ENCODE measurements at regions not wholly inside any gene's neighbourhood (a gene's known extent, or its start where the extent isn't known, plus 50 kb on each side); places are given as distances from the start of the nearest gene placed in this dataset.
"Not testable (repeated sequence)": the region's sequence is repeated elsewhere in the genome, so short reads cannot be mapped to it uniquely, and the experiment has no call there.

DNA sequence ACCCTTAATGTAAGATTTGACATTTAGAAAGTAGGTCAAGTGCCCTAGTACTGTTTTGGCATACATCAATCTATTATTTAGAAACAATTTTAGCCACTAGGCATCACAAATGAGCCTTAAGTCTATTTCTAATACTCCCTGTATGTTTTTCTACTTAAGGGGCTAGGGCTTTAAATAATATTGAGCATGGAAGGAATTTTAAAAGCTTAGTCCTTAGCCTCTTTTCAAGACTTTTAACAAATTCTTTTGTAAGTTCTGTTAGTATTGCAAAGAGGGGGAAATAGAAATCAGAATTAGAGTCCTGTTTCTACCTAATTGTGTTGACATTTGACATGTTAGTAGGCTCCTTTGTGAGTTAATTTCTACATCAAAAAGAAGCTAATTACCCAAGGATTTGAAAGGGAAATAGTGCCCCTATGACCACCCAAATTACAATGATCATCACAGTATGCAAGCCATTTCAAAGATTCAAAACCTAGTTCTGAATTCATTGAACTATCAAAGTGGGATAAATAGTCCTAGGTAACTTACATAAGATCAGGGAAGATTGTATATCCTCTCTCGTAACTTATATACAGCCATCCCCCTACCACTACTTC lies 647.8 kb upstream of the ACO1 start:
- in situ Hi-C loops (cut with MboI; ENCODE audit: low pct_unique_long_range_greater_than_20kb in 2 of 9, low sequenced_read_pairs in 9 of 9, unreplicated experiment in 9 of 9): no loop called here
- 0 to 91% (median 89%) methylated on average over 1 of the region's 1 CpG; no CpG with 5 or more reads in 5 of the 10 experiments for WGBS, 10 experiments
- Histone ChIP-seq H3K27ac (no peak overlapping the region), H3K4me3 (no peak overlapping the region), H3K4me1 (replicated peaks in 1 of 2) (no peaks in the 10 kb centered on the region)
- no peak for ATAC-seq (replicated peaks in 6 of 8)

DNA sequence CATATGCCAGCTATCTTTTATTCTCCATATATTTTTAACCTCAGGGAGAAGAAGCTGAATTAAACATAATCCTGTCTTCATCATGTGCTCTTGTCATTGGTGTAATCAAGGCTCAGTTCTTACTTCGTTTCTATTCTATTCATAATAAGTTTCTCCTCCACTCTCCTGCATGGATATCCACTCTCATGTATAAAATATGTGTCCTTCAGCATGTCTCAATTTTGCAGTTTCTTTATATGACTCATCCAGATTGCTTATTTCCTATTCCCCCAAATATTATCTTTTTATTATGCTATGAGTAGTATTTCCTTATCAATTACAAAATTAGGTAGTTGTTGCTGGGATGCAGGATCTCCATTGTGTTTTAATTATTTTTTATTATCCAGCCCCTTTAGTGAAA lies 643.7 kb upstream of the ACO1 start:
- Histone ChIP-seq H3K27ac (no peak overlapping the region), H3K4me1 (replicated peaks in 1 of 2) (no peaks in the 10 kb centered on the region), H3K4me3 (no peak overlapping the region)
- no peak for ATAC-seq (replicated peaks in 6 of 8)
- WGBS, 10 experiments: 0 to 100% (median 48%) methylated on average over 1 of the region's 1 CpG
- in situ Hi-C loops (cut with MboI; ENCODE audit: low pct_unique_long_range_greater_than_20kb in 2 of 9, low sequenced_read_pairs in 9 of 9, unreplicated experiment in 9 of 9): no loop called here

- in situ Hi-C loops (cut with MboI; ENCODE audit: low pct_unique_long_range_greater_than_20kb in 2 of 9, low sequenced_read_pairs in 9 of 9, unreplicated experiment in 9 of 9): no loop called here
- no peak overlapping the region for H3K27ac ChIP-seq
- no peak for ATAC-seq (replicated peaks in 6 of 8)
- no peak overlapping the region for H3K4me3 ChIP-seq
- H3K4me1 ChIP-seq (replicated peaks in 1 of 2): no peaks in the 10 kb centered on the region
- 0 to 100% (median 56%) methylated on average over 1 to 3 of the region's 3 CpGs; no CpG with 5 or more reads in 2 of the 10 experiments for WGBS, 10 experiments
These were observed 639.9 kb upstream of the ACO1 start for GRCh38 chr9:31744589-31744988.

DNA sequence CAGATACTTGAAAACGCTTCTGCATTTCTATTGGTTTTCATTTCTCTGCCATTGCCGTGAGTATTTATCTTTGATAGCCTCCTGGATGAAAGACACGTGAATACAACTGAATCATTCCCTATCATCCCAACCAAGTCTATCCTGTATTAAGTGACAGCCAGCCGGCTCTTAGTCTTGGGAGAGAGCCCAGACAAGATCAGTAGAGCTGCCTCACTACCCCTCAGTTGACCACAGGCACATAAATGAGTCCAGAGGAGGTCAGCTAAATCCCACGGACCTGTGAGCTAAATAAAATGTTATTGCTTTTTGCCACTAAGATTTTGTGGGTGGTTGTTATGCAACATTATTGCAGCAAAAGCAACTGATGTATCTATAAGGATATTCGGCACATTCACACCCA lies 639.0 kb upstream of the ACO1 start:
- 0 to 95% (median 60%) methylated on average over 1 to 6 of the region's 6 CpGs; no CpG with 5 or more reads in 1 of the 10 experiments for WGBS, 10 experiments
- Histone ChIP-seq H3K4me3 (no peak overlapping the region), H3K27ac (no peak overlapping the region), H3K4me1 (replicated peaks in 1 of 2) (no peaks in the 10 kb centered on the region)
- ATAC-seq (replicated peaks in 6 of 8): no peak
- in situ Hi-C loops (cut with MboI; ENCODE audit: low pct_unique_long_range_greater_than_20kb in 2 of 9, low sequenced_read_pairs in 9 of 9, unreplicated experiment in 9 of 9): no loop called here

DNA sequence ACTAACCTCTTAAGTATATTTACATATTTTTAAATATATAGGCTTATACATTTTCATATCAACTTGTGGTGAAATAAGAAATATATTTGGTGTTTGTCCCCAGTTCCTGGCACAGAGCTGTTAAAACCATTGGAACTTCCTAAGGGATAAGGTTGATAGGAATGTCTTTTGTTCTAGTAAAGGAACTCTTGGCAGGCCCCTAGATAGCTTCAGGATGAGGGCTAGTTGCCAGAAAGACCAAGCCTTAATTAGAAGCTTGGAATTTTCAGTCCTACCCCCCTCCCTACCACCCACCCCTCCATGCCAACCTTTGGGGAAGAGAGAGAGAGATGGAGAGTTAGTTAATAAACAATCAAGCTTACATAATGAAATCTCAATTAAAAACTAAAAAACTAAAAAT lies 638.6 kb upstream of the ACO1 start:
- no peak for ATAC-seq (replicated peaks in 6 of 8)
- Histone ChIP-seq H3K4me1 (replicated peaks in 1 of 2) (no peaks in the 10 kb centered on the region), H3K27ac (no peak overlapping the region), H3K4me3 (no peak overlapping the region)
- in situ Hi-C loops (cut with MboI; ENCODE audit: low pct_unique_long_range_greater_than_20kb in 2 of 9, low sequenced_read_pairs in 9 of 9, unreplicated experiment in 9 of 9): no loop called here

GRCh38 chr9:31753756-31754155 lies 630.7 kb upstream of the ACO1 start:
- no peaks in the 10 kb centered on the region for H3K4me1 ChIP-seq (replicated peaks in 1 of 2)
- in situ Hi-C loops (cut with MboI; ENCODE audit: low pct_unique_long_range_greater_than_20kb in 2 of 9, low sequenced_read_pairs in 9 of 9, unreplicated experiment in 9 of 9): no loop called here
- no peak overlapping the region for H3K27ac ChIP-seq
- ATAC-seq (replicated peaks in 6 of 8): no peak
- no peak overlapping the region for H3K4me3 ChIP-seq

GRCh38 chr9:31759703-31760102 lies 624.7 kb upstream of the ACO1 start:
- no peaks in the 10 kb centered on the region for H3K4me1 ChIP-seq (replicated peaks in 1 of 2)
- no peak overlapping the region for H3K4me3 ChIP-seq
- WGBS, 10 experiments: 19 to 100% (median 82%) methylated on average over 1 to 3 of the region's 3 CpGs
- no peak overlapping the region for H3K27ac ChIP-seq
- in situ Hi-C loops (cut with MboI; ENCODE audit: low pct_unique_long_range_greater_than_20kb in 2 of 9, low sequenced_read_pairs in 9 of 9, unreplicated experiment in 9 of 9): no loop called here
- ATAC-seq (replicated peaks in 6 of 8): no peak

- 40 to 94% (median 68%) methylated on average over 2 to 3 of the region's 3 CpGs; no CpG with 5 or more reads in 1 of the 10 experiments for WGBS, 10 experiments
- H3K27ac ChIP-seq; H3K4me3 ChIP-seq; ATAC-seq (replicated peaks in 6 of 8); H3K4me1 ChIP-seq (replicated peaks in 1 of 2); in situ Hi-C loops (cut with MboI; ENCODE audit: low pct_unique_long_range_greater_than_20kb in 2 of 9, low sequenced_read_pairs in 9 of 9, unreplicated experiment in 9 of 9): not testable (repeated sequence)
These were observed 610.4 kb upstream of the ACO1 start for GRCh38 chr9:31774021-31774420.

DNA sequence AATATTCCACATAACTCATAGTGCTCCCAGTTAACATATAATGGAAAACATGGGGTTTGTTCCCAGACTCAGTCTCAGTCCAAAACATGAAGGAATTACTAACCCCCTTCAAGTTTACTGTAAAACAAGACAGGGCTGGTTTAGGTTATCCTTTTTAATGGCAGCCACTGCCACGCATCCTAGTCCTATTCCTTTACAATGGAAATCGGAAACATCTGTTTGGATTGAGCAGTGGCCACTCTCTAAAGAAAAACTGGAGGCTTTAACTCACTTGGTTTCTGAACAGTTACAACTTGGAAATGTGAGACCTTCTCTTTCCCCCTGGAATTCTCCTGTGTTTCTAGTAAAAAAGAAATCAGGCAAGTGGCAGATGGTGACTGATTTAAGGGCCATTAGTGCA lies 609.9 kb upstream of the ACO1 start:
- ATAC-seq (replicated peaks in 6 of 8): no peak
- whole genome bisulfite sequencing, 10 experiments: 0 to 100% (median 90%) methylated on average over 1 to 2 of the region's 2 CpGs; no CpG with 5 or more reads in 3 of the 10 experiments

DNA sequence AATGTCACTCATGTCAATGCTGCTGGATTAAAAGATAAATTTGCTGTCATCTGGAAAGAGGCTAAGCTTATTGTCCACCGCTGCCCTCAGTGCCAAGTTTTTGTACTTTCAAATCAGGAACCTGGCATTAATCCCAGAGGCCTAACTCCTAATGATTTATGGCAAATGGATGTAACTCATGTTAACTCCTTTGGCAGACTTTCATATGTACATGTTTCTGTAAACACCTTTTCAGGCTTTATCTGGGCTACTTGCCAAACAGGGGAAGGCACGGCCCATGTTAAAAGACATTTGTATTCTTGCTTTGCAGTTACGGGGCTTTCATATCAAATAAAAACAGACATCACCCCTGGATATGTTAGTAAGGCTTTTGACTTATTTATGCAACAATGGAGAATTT lies 608.0 kb upstream of the ACO1 start:
- in situ Hi-C loops (cut with MboI; ENCODE audit: low pct_unique_long_range_greater_than_20kb in 2 of 9, low sequenced_read_pairs in 9 of 9, unreplicated experiment in 9 of 9): no loop called here
- Histone ChIP-seq H3K27ac (no peak overlapping the region), H3K4me3 (no peak overlapping the region), H3K4me1 (replicated peaks in 1 of 2) (no peaks in the 10 kb centered on the region)
- 4 to 100% (median 80%) methylated on average over 1 to 3 of the region's 3 CpGs; no CpG with 5 or more reads in 2 of the 10 experiments for WGBS, 10 experiments
- ATAC-seq (replicated peaks in 6 of 8): no peak

More for the DNA sequence above, 609.9 kb upstream of the ACO1 start:
- Histone ChIP-seq H3K4me3 (no peak overlapping the region), H3K27ac (no peak overlapping the region), H3K4me1 (replicated peaks in 1 of 2) (no peaks in the 10 kb centered on the region)
- in situ Hi-C loops (cut with MboI; ENCODE audit: low pct_unique_long_range_greater_than_20kb in 2 of 9, low sequenced_read_pairs in 9 of 9, unreplicated experiment in 9 of 9): no loop called here

- ATAC-seq (replicated peaks in 6 of 8): no peak
- no peaks in the 10 kb centered on the region for H3K4me1 ChIP-seq (replicated peaks in 1 of 2)
- no peak overlapping the region for H3K27ac ChIP-seq
- 0 to 100% (median 54%) methylated on average over 1 to 2 of the region's 2 CpGs; no CpG with 5 or more reads in 2 of the 10 experiments for WGBS, 10 experiments
- H3K4me3 ChIP-seq: no peak overlapping the region
- in situ Hi-C loops (cut with MboI; ENCODE audit: low pct_unique_long_range_greater_than_20kb in 2 of 9, low sequenced_read_pairs in 9 of 9, unreplicated experiment in 9 of 9): no loop called here
These were observed 601.0 kb upstream of the ACO1 start for GRCh38 chr9:31783491-31783890.

- in situ Hi-C loops (cut with MboI; ENCODE audit: low pct_unique_long_range_greater_than_20kb in 2 of 9, low sequenced_read_pairs in 9 of 9, unreplicated experiment in 9 of 9): no loop called here
- Histone ChIP-seq H3K4me3 (no peak overlapping the region), H3K4me1 (replicated peaks in 1 of 2) (no peaks in the 10 kb centered on the region), H3K27ac (no peak overlapping the region)
- no peak for ATAC-seq (replicated peaks in 6 of 8)
- 33 to 100% (median 100%) methylated on average over 1 to 7 of the region's 8 CpGs; no CpG with 5 or more reads in 4 of the 10 experiments for WGBS, 10 experiments
These were observed 593.7 kb upstream of the ACO1 start for GRCh38 chr9:31790720-31791119.

DNA sequence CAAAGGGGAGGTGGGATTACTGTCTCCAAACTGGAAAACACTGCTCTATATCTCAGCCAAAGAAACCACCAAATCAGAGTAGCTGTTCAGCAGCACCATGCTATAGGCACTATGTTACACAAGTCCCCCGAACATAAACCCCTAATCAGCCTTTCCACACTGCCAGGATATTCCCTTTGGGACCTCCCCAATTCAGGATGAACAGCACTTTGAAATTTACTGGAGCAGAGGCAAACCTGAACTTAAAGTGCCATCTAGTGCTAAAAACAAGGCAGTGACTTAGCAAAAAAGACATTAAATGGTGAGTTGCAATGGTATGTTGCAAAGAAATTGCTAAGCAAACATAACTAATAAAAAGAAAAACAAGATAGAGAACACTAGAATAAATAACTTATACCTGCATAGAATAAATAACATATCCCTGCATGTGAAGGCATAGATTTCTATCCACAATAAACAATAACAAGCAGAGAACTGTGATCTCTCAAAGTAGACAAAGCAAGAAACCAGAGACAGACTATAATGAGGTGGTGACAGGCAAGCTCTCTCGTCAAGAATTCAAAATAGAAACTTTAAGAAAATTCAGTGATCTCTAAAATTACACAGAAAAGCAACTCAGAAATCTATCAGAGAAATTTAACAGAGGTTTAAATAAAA lies 584.4 kb upstream of the ACO1 start:
- ATAC-seq (replicated peaks in 6 of 8): peak in 4 of 8 experiments; percentile 35 to 57 (median 44)
- 0 to 71% (median 57%) methylated on average over 1 to 2 of the region's 2 CpGs; no CpG with 5 or more reads in 3 of the 10 experiments for WGBS, 10 experiments
- no peak overlapping the region for H3K4me3 ChIP-seq
- no peak overlapping the region for H3K27ac ChIP-seq
- in situ Hi-C loops (cut with MboI; ENCODE audit: low pct_unique_long_range_greater_than_20kb in 2 of 9, low sequenced_read_pairs in 9 of 9, unreplicated experiment in 9 of 9): no loop called here
- no peaks in the 10 kb centered on the region for H3K4me1 ChIP-seq (replicated peaks in 1 of 2)

All from motor neuron (in vitro differentiated cells).